ENCODE measurements at regions not wholly inside any gene's neighbourhood (a gene's known extent, or its start where the extent isn't known, plus 50 kb on each side); places are given as distances from the start of the nearest gene placed in this dataset.
"Not testable (repeated sequence)": the region's sequence is repeated elsewhere in the genome, so short reads cannot be mapped to it uniquely, and the experiment has no call there.

DNA sequence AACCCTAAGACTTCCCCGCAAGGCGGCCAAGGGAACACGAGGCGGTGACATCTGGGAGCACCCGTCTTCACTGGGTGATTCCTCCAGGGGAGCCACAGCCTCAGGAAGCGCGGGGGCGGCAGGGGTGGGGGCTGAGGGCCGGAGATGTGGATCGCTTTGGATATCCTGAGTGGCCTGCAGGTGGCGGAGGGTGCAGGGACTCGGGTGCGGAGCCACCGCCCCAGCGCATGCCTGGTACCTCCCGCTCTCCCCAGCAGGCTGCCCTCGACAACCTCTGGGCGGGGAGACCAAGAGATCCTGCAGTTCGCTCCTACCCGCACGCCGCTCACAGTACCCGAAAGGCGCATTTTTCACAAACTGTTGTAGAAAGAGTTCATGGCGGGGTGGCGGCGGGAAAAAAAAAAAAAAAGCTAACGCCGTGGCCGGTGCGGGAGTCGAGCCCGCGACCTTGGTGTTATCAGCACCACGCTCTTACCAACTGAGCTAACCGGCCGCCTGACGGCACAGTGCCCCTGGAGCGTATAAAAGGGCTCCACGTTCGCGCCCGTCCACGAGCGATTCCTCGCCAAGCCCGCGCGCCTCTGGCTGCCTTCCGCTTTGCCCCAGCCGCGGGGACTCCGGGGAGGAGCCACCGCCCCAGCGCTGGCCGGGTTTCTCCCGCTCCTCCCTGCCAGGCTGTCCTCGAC lies 124.7 kb upstream of the PRKX start:
- not testable (repeated sequence) for DNase-seq (ENCODE audit: low spot score)

DNA sequence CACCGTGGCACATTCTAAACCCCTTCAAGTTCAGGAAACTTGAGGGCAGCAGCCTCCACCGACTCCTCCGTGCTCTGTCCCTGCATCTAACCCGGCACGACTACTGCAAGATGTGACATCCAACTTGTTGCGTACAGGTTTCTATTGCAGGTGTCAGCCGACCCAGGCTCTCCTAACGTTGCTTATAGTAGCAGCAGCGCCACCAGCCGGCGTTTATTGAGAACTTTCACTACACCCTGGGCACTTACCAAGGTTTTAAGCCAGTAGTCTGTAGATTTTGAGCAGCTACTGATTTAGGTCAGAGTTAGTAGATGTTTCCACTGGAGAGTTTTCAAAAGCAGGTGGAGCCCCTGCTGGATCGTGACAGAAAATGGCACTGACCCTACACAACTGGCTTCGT lies 123.8 kb upstream of the PRKX start:
- not testable (repeated sequence) for DNase-seq (ENCODE audit: low spot score)

DNA sequence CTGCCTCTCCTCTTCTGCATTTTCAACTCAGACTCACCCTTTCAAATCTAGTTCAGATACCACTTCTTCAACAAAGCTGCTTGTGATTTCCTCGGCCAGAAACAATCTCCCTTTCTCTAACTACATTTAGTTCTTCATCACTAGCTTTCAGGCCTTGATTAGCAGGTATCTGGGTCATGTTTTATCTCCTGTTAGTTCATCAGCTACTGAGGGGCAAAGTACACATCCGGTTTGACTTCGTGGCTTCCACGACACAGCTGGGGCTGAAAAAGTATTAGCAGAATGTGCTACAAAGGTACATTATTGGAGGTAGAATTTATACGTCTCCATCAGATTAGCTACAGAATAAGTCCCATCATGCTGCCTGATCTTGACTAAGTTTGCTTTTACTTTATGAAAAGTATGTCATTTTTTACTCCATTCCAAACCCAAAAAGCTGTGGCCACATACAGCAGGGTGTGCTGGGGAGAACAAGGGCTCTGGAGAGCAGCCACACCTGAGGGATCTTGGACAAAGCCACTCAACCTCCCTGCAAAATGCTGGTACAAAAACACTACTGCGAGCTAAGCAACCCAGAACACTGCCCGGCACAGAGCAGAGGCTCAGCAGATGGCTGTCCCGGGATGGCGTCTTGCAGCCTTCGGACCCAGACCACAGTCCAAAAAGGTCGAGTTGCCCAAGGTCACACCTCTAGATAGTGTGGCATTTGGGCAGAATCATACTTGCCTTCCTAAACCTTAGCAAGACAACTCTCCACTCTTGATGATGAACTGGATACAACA lies 120.5 kb upstream of the PRKX start:
- not testable (repeated sequence) for DNase-seq (ENCODE audit: low spot score)

DNA sequence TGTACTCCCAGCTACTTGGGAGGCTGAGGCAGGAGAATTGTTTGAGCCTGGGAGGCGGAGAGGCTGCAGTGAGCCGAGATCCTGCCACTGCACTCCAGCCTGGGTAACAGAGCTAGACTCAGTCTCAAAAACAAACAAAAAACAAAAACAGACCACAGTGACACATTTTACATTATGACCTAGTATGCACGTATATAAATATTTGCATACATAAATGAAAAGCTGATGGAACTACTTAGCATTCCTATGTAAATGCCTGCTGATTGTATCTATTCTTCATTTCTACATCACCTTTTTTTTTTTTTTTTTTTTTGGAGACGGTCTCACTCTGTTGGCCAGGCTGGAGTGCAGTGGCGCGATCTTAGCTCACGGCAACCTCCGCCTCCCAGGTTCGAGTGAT lies 116.6 kb upstream of the PRKX start:
- not testable (repeated sequence) for DNase-seq (ENCODE audit: low spot score)

DNA sequence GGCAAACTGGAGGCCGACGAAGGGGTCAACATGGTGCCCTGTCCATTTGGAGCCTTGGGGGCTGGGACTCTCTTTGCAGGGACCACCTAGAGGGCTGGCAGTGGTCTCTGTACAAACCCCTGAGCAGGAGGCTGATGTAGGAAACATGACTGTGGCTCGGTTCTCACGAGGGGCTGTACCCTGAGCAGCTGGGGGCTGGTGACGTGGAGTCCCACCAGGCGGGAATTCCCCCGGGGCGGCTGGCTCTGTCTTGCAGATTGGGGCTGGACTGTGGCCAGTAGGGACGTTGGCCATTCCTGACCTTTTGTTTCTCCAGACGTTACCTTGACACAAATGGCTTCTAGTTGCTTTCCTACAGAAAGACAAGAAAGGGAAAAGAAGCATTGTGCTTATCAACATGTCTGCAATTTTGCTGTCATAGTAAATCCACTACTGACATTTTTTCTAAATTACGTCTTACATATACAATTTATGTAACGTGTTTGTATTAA lies 115.6 kb upstream of the PRKX start:
- not testable (repeated sequence) for DNase-seq (ENCODE audit: low spot score)

DNA sequence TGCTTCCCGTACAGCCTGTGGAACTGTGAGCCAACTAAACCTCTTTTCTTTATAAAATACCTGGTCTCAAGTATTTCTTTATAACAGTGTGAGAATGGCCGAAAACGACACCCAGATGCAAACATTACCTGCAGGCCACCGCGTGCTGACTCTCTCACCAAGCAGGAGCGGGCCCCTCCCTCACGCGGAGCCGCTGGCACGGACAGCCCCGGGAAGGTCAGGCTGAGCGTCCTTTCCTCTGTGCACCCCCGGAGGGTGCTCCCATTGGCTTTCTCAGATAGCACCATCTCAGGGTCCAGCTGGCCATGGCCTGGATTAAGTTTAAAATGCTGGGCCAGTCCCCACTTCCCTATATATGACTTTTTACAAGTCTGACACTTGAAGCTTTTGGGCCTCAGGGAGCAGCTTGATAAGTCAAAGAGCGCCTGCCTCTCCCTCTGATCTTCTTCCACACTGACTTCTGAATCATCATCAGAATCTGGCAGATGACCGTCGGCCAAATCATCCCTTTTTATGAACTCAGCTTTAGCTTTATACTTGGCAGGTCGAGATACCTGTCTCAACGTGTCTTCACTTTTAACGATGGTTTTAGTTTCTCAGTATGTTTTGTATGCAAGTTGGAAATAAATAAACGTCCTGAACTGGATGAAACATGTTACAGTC lies 115.1 kb upstream of the PRKX start:
- not testable (repeated sequence) for DNase-seq (ENCODE audit: low spot score)

DNA sequence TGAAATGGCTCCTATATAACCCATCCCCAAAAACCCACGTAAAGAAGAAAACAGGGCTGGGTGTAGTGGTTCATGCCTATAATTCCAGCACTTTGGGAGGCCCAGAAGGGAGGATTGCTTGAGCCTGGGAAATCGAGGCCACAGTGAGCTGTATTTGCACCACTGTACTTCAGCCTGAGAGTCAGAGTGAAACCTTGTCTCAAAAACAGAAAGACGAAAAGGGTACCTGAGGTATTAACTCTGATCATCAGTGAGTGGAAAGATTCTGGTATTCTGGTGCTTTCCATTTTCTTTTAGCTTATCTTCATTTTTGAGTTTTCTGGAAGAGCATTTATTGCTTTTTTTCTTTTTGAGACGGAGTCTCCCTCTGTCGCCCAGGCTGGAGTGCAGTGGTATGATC lies 110.6 kb upstream of the PRKX start:
- DNase-seq (ENCODE audit: low spot score) = not testable (repeated sequence)

DNA sequence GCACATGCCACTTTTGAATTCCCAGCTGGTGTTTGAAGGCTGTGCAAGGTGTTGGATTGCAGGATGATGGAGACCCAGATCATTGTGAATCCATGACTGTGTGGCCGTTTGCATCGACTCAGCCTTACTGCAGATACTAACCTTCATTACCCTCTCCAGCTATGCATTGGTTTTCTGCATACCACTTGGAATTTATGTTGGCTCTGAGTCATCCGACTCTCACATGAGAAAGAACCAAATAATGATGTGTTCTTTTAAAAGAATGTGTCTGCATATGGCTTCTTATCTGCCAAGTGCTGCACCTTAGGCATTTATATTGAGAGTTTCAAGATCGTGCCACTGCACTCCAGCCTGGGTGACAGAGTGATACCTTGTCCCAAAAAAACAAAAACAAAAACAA lies 106.7 kb upstream of the PRKX start:
- peak; percentile 68 for DNase-seq (ENCODE audit: low spot score)

DNA sequence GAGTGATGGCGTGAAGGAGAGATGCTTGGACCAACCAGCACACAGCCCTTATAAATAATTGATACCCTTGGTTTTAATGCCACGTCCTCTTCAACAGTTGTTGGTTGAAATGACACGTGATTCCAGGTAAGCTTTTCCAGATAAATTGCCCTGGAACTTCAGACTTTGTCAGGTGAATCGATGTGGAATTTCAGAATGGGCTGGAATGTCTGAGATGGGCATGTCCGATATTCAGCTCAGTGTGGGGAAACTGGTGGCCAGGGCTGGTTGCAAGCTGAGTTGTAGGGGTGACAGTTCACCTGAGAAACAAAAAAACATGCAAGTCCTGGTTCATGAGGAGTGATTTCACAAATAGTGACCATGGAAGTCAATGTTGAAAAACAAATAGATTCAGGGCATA lies 104.0 kb upstream of the PRKX start:
- not testable (repeated sequence) for DNase-seq (ENCODE audit: low spot score)

DNA sequence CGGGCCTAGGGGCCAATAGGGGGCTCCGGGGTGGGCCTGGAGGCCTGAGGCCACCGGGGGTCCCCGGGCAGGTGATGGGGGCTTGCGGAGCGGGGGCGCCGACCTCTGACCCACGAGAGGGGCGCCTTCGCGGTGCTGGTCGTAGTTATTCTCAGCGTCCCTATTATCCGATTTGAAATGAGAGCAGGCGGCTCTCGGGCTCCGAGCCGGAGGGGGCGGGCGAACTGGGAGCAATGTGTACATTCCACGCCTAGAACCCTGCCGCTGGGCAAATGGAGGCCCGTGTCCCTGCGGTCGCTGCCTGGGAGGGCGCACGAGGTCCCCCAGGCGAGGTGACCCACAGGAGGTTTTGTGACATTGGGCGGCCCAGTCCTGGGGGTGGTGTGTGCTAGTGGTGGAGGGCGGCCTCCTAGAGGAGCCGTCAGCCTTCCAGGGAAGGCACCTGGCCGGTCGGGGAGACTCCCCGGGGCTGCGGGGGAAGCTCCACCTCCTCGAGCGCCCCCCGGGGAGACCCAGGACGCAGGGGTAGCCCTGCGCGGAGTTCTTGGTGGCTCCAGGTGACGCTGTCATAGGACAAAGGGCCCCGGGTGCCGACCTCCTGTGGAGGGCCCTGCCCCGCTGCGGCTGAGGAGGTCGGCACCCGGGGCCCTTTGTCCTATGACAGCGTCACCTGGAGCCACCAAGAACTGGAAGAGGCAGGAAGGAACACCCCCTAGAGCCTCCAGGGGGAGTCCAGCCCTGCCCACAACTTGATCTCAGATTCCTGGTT lies 102.6 kb upstream of the PRKX start:
- peak; percentile 75 for DNase-seq (ENCODE audit: low spot score)

DNA sequence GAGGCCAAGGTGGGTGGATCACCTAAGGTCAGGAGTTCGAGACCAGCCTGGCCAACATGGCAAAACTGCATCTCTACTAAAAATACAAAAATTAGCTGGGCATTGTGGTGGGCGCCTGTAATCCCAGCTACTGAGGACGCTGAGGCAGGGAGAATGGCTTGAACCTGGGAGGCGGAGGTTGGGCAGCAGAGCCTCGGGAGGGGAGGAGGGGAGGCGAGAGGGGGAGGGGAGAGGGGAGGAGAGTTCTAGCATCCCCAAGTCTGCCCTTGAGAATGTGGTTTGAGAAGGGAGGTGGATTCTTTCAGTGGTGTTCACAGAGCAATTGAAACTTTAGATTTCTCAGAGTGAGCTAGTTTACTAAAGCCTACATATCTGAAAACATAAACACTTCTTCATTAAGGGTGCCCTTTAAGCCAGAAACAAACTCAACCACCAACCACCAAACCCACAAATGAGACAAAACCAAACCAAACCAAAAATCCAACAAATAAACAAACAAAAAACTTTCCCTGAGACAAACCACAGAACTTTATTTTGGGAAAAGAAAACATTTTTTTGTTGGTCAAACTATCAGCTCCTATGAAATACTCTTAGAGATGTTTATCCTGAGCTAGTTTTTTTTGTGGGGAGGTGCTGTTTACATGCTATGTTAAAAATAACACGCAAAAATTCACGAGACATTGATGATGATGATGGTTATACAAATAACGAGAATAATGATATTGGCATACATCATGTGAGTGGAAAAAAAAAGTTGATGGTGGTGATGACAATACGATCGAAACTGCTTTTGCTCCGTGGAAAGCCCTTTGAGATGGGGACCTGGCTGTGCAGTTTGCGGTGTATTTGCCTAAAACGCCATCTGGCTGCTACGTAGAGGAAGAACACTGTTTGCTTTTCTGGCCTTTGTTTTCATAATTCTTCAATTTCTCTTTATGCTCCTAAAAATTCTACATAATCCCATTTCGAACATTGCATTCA lies 98.2 kb upstream of the PRKX start:
- DNase-seq (ENCODE audit: low spot score) = peak; percentile 69

DNA sequence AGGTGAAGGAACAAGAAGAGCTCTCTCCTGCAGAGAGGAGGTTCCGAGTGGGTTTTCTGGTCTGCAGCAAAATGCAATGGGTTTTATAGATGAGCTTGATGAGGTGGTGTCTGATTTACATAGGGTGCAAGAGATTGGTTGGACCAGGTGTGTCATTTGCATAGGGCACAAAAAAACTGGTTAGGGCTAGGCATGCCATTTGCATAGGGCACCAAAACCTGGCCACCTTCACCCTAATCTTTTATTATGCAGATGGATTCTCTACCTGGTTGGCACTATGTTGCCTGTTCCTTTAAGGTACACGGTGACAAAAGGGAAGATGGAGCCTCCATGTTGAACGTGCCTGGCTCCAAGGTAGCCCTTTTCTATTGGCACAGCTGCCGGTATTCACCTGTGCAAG lies 94.5 kb upstream of the PRKX start:
- DNase-seq (ENCODE audit: low spot score) = no peak

DNA sequence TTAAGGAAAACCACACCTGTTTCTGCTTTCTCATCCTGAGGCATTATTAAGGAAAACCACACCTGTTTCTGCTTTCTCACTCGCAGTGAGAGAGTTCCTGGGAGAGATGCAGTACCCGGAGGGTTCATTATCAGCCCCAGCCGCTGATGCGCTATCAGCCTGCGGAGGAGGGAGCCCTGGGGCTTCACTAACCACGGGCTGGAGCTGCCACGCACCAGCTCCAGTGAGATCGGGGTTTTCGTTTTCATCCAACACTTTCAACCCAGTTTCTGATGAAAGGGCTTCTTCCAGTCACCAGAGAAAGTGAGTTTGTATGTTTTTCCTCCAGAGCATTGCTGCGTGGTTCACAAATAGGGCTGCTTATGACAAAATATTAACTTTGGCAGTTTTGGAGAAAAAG lies 93.2 kb upstream of the PRKX start:
- DNase-seq (ENCODE audit: low spot score) = no peak

DNA sequence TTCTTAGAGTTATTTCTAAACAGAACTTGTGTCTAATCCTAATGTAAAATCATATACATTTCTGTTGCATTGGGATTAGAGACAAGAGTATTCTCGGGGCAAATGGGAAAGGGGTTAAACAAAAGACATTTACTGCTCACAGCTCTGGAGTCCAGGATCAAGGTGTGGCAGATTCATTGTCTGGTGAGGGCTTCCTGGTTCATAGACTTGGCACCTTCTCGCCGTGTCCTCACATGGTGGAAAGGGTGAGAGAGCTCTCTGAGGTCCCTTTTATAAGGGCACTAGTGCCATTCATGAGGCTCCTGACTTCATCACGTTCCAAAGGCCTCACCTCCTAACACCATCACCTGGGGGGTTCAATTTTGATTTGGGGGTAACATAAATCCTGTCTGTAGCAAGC lies 90.3 kb upstream of the PRKX start:
- no peak for DNase-seq (ENCODE audit: low spot score)

DNA sequence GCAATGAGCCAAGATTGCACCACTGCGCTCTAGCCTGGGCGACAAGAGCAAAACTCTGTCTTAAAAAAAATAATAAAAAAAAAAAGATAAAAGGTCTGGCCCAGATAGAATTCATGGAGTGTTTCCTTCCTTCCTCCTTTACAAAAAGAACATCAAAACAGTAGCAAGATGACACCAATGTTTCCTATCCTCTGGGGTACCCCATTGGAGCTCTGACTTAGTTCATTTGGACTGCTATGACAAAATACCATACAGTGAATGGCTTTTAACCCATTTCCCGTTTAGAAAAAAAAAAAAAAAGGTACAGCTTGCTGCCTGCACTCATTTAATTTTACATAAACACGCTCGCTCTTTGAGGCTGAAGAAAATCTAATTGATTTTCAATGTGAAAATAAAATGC lies 89.9 kb upstream of the PRKX start:
- no peak for DNase-seq (ENCODE audit: low spot score)

DNA sequence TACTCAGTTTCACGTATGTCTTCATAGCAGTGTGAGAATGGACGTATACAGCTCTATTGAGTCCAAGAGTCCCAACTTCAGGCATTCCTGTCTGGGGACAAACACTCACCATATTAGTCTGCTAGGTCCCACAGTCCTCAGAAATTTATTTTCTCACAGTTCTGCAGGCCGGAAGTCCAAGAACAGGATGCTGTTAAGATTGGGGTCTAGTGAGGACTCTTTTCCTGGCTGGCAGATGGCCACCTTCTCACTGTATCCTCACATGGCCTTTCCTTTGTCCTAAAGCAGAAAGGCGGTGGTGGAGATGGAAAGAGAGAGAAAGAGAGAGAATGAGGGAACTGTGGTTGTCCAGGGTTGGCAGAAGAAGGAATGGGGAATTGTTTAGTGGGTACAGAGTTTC lies 82.0 kb upstream of the PRKX start:
- DNase-seq (ENCODE audit: low spot score) = not testable (repeated sequence)

DNA sequence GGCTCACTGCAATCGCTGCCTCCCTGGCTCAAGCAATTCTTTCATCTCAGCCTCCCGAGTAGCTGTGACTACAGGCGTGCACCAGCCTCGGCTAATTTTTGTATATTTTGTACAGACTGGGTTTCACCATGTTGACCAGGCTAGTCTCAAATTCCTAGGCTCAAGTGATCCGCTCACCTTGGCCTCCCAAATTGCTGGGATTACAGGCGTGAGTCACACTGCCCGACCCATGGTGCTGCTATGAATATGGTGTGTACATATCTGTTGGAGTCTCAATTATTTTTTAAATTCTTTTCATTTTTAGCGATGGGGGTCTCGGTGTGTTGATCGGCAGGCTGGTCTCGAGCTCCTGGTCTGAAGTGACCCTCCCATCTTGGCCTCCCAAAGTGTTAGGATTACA lies 78.0 kb upstream of the PRKX start:
- no peak for DNase-seq (ENCODE audit: low spot score)

DNA sequence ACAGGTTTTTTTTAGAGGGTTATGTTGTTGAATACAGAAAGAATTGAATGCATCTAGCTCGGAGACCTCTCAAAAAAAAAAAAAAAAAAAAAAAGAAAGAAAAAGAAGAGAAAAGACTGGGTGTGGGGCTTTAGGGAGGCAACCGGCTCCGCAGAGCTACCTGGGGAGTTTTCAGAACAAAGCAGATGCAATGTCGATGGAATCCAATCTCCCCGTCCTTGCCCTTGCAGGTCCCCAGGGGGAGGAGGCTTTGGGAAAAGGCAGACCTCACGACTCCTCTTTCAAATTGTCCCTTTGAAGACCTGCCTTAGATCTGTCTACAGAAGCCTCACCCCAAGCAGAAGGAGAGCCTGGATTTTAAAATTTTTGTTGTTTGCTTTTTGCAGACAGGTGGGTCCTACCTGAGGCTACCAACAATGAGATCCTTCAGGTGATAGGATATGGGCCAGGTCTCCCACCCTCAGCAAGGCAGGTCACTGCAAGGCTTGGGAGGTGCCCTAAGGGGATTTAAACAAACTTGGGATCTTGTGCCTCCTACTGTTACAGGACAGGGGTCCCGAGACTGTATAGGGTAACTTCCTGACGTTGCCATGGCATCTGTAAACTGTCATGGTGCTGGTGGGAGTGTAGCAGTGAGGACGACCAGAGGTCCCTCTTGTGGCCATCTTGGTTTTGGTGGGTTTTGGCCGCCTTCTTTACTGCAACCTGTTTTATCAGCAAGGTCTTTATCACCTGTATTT lies 75.2 kb upstream of the PRKX start:
- DNase-seq (ENCODE audit: low spot score) = no peak

DNA sequence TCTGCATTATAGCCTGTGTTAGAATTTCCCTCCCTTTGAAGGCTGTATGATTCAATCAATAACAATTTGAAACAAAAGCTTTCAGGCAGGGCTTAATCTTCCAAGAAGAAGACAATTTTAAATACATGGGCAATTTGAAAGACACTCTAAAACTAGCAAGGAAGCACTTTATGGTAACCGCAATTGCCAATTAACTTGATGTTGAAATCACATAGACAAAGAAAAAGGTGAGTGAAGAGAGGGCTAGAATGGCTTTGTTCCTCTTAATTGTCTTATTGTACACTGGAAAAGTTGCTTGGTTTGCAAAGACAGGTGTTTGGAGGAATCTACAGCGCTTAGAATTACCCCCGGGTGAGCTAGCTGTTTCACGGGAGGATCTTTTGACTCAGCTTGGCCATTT lies 74.4 kb upstream of the PRKX start:
- DNase-seq (ENCODE audit: low spot score) = no peak

DNA sequence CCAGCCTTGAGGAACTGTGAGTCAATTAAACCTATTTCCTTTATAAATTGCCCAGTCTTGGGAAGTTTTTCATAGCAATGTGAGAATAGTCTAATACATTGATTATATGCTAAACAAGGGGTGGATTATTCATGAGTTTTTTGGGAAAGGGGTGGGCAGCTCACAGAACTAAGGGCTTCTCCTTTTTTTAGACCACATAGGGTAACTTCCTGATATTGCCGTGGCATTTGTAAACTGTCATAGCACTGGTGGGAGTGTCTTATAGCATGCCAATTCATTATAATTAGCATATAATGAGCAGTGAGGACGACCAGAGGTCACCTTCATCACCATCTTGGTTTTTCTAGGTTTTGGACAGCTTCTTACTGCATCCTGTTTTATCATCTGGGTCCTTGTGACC lies 72.4 kb upstream of the PRKX start:
- not testable (repeated sequence) for DNase-seq (ENCODE audit: low spot score)
